Mammary epithelial cell (primary cell): ENCODE measurements at regions not wholly inside any gene's neighbourhood (a gene's known extent, or its start where the extent isn't known, plus 50 kb on each side); places are given as distances from the start of the nearest gene placed in this dataset.

ENCODE experiments used
- CTCF ChIP-seq, 2 donors: IDR thresholded peaks in 1 of 2; conservative IDR thresholded peaks in 1 of 2; 2 replicates each; pipeline ENCODE4 v1.5.1; 2011 to 2012; ENCODE audit warnings: inconsistent platforms in 2 of 2, low read length in 2 of 2, mild to moderate bottlenecking in 2 of 2, control low read depth in 1 of 2, low read depth in 1 of 2; ENCODE audit not compliant: insufficient read depth in 1 of 2; ENCODE audit errors: extremely low read depth in 1 of 2
- EZH2 ChIP-seq: IDR thresholded peaks from 2 replicates; pipeline ENCODE4 v1.6.1; 2012; ENCODE audit warnings: low read length, inconsistent platforms, borderline replicate concordance

DNA sequence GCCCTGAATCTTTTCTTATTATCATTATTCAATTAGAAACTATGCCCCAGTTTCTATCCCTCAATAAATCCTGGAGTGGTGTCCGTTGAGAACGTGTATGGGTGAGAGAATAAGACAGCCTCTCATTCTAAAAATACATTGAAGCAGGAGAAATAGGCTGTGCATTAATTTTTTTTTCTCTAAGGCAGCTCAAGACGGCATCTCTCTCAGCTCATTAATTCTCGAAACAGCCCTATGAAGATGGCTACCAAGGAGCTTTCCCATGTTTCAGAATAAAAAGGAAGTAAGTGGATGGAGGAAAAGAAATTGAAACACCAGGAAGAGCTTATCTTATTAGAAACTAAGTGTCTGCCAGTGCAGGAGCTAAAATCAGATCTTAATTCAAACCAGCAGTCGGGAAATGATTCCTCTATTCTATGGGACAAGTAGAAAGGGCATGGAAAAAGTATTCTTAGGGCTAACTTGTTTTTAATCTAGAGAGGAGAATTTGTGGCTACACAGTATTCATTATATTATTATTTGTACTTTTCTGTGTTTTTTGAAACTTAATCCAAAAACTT is 347.1 kb upstream of the PLD5 start:
- TF ChIP-seq CTCF (conservative IDR thresholded peaks at IDR 0.05 in 1 of 2, IDR thresholded peaks at IDR 0.05 in 1 of 2; ENCODE audit: extremely low read depth in 1 of 2, insufficient read depth in 1 of 2, low read depth in 1 of 2, low read length in 2 of 2) (no peak), EZH2 (no peak)
